HEK293 (cell line): ENCODE measurements at regions not wholly inside any gene's neighbourhood (a gene's known extent, or its start where the extent isn't known, plus 50 kb on each side); places are given as distances from the start of the nearest gene placed in this dataset.

Experiments used
- CTCF ChIA-PET: fragments of 350-600 bp; formaldehyde crosslinking; extraction: SDS; loops from one replicate; lab custom pipeline; 2021; ENCODE audit warnings: antibody characterized with exemption; lab: Yijun Ruan, JAX
- POLR2A ChIA-PET: fragments of 300-600 bp; formaldehyde crosslinking; extraction: SDS; loops from one replicate; lab custom pipeline; 2020; ENCODE audit warnings: antibody characterized with exemption, inconsistent platforms; lab: Yijun Ruan, JAX
- H3K27ac ChIP-seq: fragments of 200-500 bp; sonication (Bioruptor generic); 2 replicates; pipeline ENCODE4 v1.5.1; 2014; ENCODE audit warnings: low read depth, low read length, control low read depth, inconsistent platforms; ENCODE audit errors: extremely low read depth
- H3K36me3 ChIP-seq, 2 experiments: fragments of 200-500 bp in 1 of 2; sonication (Bioruptor generic) in 1 of 2; 1 replicate in 1 of 2; 2 replicates in 1 of 2; pipeline ENCODE4 v1.5.1; 2014 to 2017; ENCODE audit warnings: inconsistent platforms in 2 of 2, low read length in 2 of 2; ENCODE audit not compliant: control insufficient read depth in 2 of 2, insufficient read depth in 1 of 2
- H3K4me1 ChIP-seq: fragments of 200-500 bp; sonication (Bioruptor generic); 2 replicates; pipeline ENCODE4 v1.5.1; 2014; ENCODE audit warnings: mild to moderate bottlenecking, low read length, inconsistent platforms; ENCODE audit not compliant: control insufficient read depth, insufficient read depth
- H3K4me3 ChIP-seq: 2 replicates; pipeline ENCODE4 v1.5.1; 2011; ENCODE audit warnings: low read depth, mild to moderate bottlenecking, control low read depth, low read length, moderate library complexity
- H3K9me3 ChIP-seq: fragments of 200-500 bp; sonication (Bioruptor generic); 2 replicates; pipeline ENCODE4 v1.5.1; 2014; ENCODE audit warnings: low read depth, low read length, inconsistent platforms; ENCODE audit not compliant: control insufficient read depth, insufficient read depth
- GLIS2 ChIP-seq: fragments of 450-650 bp; formaldehyde crosslinking; IDR thresholded peaks from 2 replicates; pipeline ENCODE4 v1.5.1; 2016; ENCODE audit warnings: missing biosample characterization, missing genetic modification characterization
- KLF16 ChIP-seq: fragments of 450-650 bp; formaldehyde crosslinking; IDR thresholded peaks from 2 replicates; pipeline ENCODE4 v1.5.1; 2017; ENCODE audit warnings: missing biosample characterization, missing genetic modification characterization
- SALL2 ChIP-seq: fragments of 450-650 bp; formaldehyde crosslinking; IDR thresholded peaks from 2 replicates; pipeline ENCODE4 v1.5.0; 2017; ENCODE audit warnings: missing biosample characterization, mild to moderate bottlenecking, missing genetic modification characterization, borderline replicate concordance
- SCRT1 ChIP-seq: fragments of 450-650 bp; formaldehyde crosslinking; IDR thresholded peaks from 2 replicates; pipeline ENCODE4 v1.5.1; 2016; ENCODE audit warnings: missing biosample characterization, missing genetic modification characterization, borderline replicate concordance
- ZFHX2 ChIP-seq: fragments of 450-650 bp; formaldehyde crosslinking; conservative IDR thresholded peaks from 2 replicates; pipeline ENCODE4 v1.5.1; 2016; ENCODE audit warnings: missing biosample characterization, missing genetic modification characterization
- ZNF335 ChIP-seq: fragments of 450-650 bp; formaldehyde crosslinking; conservative IDR thresholded peaks from 2 replicates; pipeline ENCODE4 v1.5.1; 2016; ENCODE audit warnings: missing biosample characterization, missing genetic modification characterization
- ZNF354C ChIP-seq: fragments of 450-650 bp; formaldehyde crosslinking; IDR thresholded peaks from 2 replicates; pipeline ENCODE4 v1.5.1; 2016; ENCODE audit warnings: missing biosample characterization, missing genetic modification characterization, low read depth, borderline replicate concordance
- ZNF362 ChIP-seq: fragments of 450-650 bp; formaldehyde crosslinking; IDR thresholded peaks from 2 replicates; pipeline ENCODE4 v1.5.1; 2016; ENCODE audit warnings: missing biosample characterization, missing genetic modification characterization
- ZNF37A ChIP-seq: fragments of 450-650 bp; IDR thresholded peaks from 2 replicates; pipeline ENCODE4 v1.5.1; 2018; ENCODE audit warnings: missing biosample characterization, missing genetic modification characterization
- ZNF423 ChIP-seq: fragments of 450-650 bp; formaldehyde crosslinking; IDR thresholded peaks from 2 replicates; pipeline ENCODE4 v1.5.1; 2016; ENCODE audit warnings: missing biosample characterization, missing genetic modification characterization
- ZNF521 ChIP-seq: fragments of 450-650 bp; formaldehyde crosslinking; IDR thresholded peaks from 2 replicates; pipeline ENCODE4 v1.5.1; 2017; ENCODE audit warnings: missing biosample characterization, mild to moderate bottlenecking, missing genetic modification characterization
- ZNF600 ChIP-seq: fragments of 450-650 bp; formaldehyde crosslinking; IDR thresholded peaks from 2 replicates; pipeline ENCODE4 v1.5.1; 2016; ENCODE audit warnings: missing biosample characterization, missing genetic modification characterization
- ZNF623 ChIP-seq: fragments of 450-650 bp; formaldehyde crosslinking; IDR thresholded peaks from 2 replicates; pipeline ENCODE4 v1.5.1; 2016; ENCODE audit warnings: missing biosample characterization, missing genetic modification characterization
- ZNF670 ChIP-seq: fragments of 450-650 bp; formaldehyde crosslinking; IDR thresholded peaks from 2 replicates; pipeline ENCODE4 v1.5.1; 2016; ENCODE audit warnings: missing biosample characterization, missing genetic modification characterization, low read depth
- ZNF701 ChIP-seq: fragments of 450-650 bp; formaldehyde crosslinking; IDR thresholded peaks from 2 replicates; pipeline ENCODE4 v1.5.1; 2016; ENCODE audit warnings: missing biosample characterization, missing genetic modification characterization
- ZNF747 ChIP-seq: fragments of 450-650 bp; formaldehyde crosslinking; IDR thresholded peaks from 2 replicates; pipeline ENCODE4 v1.5.1; 2016; ENCODE audit warnings: missing biosample characterization, missing genetic modification characterization
- TF ChIP-seq, protein P1 (sequence below): fragments of 450-650 bp; formaldehyde crosslinking; IDR thresholded peaks from 2 replicates; pipeline ENCODE4 v1.5.1; 2016; ENCODE audit warnings: missing biosample characterization, missing genetic modification characterization
- TF ChIP-seq, protein P2 (sequence below): fragments of 450-650 bp; formaldehyde crosslinking; IDR thresholded peaks from 2 replicates; pipeline ENCODE4 v1.5.1; 2016; ENCODE audit warnings: missing biosample characterization, missing genetic modification characterization

DNA sequence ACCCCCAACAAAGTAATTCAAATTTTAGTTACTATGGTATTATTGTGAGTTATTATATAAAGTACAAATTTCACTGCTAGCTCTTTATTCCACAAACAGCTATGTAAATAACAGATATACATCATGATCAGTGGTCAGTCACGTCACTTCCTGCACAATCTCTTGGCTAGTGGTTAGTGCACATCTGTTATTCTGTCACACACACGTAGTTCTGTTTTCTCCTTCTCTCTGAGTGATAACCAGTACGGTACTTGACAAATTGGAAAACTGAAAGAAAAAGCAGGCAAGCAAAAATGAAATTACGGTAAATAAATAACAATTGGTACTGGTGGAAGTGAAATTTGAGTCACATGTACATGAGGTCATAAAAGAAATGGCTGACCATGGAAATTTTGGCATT is 728.7 kb downstream of the CCDC85A start:
- Histone ChIP-seq H3K36me3 (no peaks in the 10 kb centered on the region), H3K4me3 (no peak overlapping the region), H3K9me3 (no peaks in the 10 kb centered on the region), H3K27ac (no peak overlapping the region), H3K4me1 (no peaks in the 10 kb centered on the region)
- ChIA-PET POLR2A (no interaction called here), CTCF (no interaction called here)
- TF ChIP-seq, protein P1, sequence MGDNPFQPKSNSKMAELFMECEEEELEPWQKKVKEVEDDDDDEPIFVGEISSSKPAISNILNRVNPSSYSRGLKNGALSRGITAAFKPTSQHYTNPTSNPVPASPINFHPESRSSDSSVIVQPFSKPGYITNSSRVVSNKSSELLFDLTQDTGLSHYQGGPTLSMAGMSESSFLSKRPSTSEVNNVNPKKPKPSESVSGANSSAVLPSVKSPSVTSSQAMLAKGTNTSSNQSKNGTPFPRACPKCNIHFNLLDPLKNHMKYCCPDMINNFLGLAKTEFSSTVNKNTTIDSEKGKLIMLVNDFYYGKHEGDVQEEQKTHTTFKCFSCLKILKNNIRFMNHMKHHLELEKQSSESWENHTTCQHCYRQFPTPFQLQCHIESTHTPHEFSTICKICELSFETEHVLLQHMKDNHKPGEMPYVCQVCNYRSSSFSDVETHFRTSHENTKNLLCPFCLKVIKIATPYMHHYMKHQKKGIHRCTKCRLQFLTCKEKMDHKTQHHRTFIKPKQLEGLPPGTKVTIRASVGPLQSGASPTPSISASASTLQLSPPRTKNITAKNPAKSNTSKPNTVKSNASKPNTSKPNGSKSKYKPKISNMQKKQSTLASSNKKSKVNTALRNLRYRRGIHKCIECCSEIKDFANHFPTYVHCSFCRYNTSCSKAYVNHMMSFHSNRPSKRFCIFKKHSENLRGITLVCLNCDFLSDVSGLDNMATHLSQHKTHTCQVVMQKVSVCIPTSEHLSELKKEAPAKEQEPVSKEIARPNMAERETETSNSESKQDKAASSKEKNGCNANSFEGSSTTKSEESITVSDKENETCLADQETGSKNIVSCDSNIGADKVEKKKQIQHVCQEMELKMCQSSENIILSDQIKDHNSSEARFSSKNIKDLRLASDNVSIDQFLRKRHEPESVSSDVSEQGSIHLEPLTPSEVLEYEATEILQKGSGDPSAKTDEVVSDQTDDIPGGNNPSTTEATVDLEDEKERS (tag by site-specific recombination): no peak
- TF ChIP-seq ZNF701 (tag by site-specific recombination) (no peak), ZNF335 (no peak), SCRT1 (tag by site-specific recombination) (no peak), ZNF37A (no peak), GLIS2 (tag by site-specific recombination) (no peak), ZNF423 (no peak), ZNF521 (tag by site-specific recombination) (no peak), KLF16 (tag by site-specific recombination) (no peak), ZFHX2 (tag by site-specific recombination) (no peak), ZNF623 (no peak), ZNF600 (no peak)
- TF ChIP-seq, protein P2, sequence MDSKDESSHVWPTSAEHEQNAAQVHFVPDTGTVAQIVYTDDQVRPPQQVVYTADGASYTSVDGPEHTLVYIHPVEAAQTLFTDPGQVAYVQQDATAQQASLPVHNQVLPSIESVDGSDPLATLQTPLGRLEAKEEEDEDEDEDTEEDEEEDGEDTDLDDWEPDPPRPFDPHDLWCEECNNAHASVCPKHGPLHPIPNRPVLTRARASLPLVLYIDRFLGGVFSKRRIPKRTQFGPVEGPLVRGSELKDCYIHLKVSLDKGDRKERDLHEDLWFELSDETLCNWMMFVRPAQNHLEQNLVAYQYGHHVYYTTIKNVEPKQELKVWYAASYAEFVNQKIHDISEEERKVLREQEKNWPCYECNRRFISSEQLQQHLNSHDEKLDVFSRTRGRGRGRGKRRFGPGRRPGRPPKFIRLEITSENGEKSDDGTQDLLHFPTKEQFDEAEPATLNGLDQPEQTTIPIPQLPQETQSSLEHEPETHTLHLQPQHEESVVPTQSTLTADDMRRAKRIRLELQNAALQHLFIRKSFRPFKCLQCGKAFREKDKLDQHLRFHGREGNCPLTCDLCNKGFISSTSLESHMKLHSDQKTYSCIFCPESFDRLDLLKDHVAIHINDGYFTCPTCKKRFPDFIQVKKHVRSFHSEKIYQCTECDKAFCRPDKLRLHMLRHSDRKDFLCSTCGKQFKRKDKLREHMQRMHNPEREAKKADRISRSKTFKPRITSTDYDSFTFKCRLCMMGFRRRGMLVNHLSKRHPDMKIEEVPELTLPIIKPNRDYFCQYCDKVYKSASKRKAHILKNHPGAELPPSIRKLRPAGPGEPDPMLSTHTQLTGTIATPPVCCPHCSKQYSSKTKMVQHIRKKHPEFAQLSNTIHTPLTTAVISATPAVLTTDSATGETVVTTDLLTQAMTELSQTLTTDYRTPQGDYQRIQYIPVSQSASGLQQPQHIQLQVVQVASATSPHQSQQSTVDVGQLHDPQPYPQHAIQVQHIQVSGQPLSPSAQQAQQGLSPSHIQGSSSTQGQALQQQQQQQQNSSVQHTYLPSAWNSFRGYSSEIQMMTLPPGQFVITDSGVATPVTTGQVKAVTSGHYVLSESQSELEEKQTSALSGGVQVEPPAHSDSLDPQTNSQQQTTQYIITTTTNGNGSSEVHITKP (tag by site-specific recombination): no peak

GRCh38 chr2:56918790-56919189 is 735.0 kb downstream of the CCDC85A start:
- TF ChIP-seq ZNF354C: no peak
- no peak for TF ChIP-seq ZNF362 (tag by site-specific recombination)
- H3K4me3 ChIP-seq: no peak overlapping the region
- H3K4me1 ChIP-seq: no peaks in the 10 kb centered on the region
- H3K9me3 ChIP-seq: no peaks in the 10 kb centered on the region
- CTCF ChIA-PET: no interaction called here
- H3K36me3 ChIP-seq: no peaks in the 10 kb centered on the region
- POLR2A ChIA-PET: no interaction called here
- no peak overlapping the region for H3K27ac ChIP-seq

DNA sequence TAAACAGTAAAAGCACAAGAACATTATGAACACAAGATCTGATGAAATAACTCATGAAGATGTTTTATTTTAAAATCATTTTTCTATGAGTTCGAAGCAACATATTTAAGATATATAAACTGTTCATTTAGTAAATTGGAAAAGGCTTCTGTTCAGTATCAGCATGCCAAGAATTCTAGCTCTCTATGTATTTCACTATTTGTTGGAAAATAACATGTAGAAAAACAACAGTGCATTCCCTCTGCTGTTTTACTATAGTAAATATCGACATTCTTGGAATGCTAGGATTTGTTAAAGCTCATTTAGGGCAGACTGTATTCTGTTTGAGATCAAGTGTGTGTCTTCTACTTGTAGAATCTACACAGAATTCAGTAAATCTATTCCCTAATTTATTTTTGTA is 750.2 kb downstream of the CCDC85A start:
- Histone ChIP-seq H3K36me3 (no peaks in the 10 kb centered on the region), H3K4me1 (no peaks in the 10 kb centered on the region), H3K9me3 (no peaks in the 10 kb centered on the region), H3K27ac (no peak overlapping the region), H3K4me3 (no peak overlapping the region)
- TF ChIP-seq ZNF747 (tag by site-specific recombination) (no peak), SALL2 (tag by site-specific recombination) (no peak), ZNF670 (tag by site-specific recombination) (no peak)
- POLR2A ChIA-PET: no interaction called here
- CTCF ChIA-PET: no interaction called here
